NT2/D1 (cell line): ENCODE measurements at regions not wholly inside any gene's neighbourhood (a gene's known extent, or its start where the extent isn't known, plus 50 kb on each side); places are given as distances from the start of the nearest gene placed in this dataset.

Source experiments
- YY1 ChIP-seq: IDR thresholded peaks from 2 replicates; pipeline ENCODE4 v1.6.1; 2011; ENCODE audit not compliant: insufficient read length, insufficient read depth
- ZNF274 ChIP-seq: IDR thresholded peaks from 2 replicates; pipeline ENCODE4 v1.6.1; 2011; ENCODE audit warnings: mild to moderate bottlenecking, low read depth, low read length

- TF ChIP-seq ZNF274 (no peak), YY1 (no peak)
These were observed 353.4 kb upstream of the SLC30A5 start for GRCh38 chr5:68740226-68740910.
